ENCODE measurements at regions not wholly inside any gene's neighbourhood (a gene's known extent, or its start where the extent isn't known, plus 50 kb on each side); places are given as distances from the start of the nearest gene placed in this dataset.

DNA sequence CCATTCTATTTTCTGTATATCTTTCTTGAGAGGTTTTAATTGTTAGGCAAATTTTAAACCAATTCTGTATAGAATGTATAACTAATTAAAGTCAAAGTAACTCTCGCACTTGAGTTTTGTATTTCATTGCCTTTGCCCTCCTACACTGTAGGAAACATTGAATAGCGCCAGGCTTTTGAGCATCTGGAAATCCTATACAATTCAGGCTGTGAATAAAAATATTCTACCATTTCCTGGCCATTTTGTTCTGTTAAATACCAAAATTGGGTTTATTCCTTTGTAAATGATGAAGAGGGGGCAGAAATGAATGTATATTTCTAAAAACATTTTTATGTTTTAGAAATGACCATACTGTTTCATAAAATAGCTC is 571.8 kb upstream of the CLINT1 start:
- DNase-seq: no peak
- Histone ChIP-seq H3K9ac (no peak overlapping the region), H3F3A (ENCODE audit: insufficient read depth) (peaks cover 40% of the 10 kb centered on the region), H2AFZ (no peak overlapping the region), H3K27ac (peak overlapping the region; percentile 59; the same call in 1 of the 2 replicates), H3K36me3 (ENCODE audit: low read depth) (no peaks in the 10 kb centered on the region), H3K4me1 (ENCODE audit: insufficient read depth) (peaks cover 44% of the 10 kb centered on the region), H3K4me2 (ENCODE audit: unreplicated experiment) (peak overlapping the region; percentile 15), H3K4me3 (no peak overlapping the region), H4K20me1 (ENCODE audit: insufficient read depth) (no peaks in the 10 kb centered on the region), H3K9me2 (ENCODE audit: insufficient read depth) (no peaks in the 10 kb centered on the region), H3K27me3 (replicated peaks; ENCODE audit: insufficient read depth) (no peaks in the 10 kb centered on the region), H3K79me2 (ENCODE audit: insufficient read depth) (no peaks in the 10 kb centered on the region), H3K9me3 (ENCODE audit: low read depth) (no peaks in the 10 kb centered on the region)
- WGBS, 2 experiments (ENCODE audit: low coverage in 1 of 2, low lambda C conversion rate in 2 of 2, missing lambda C conversion rate in 2 of 2): 98% methylated on average over 2 of the region's 2 CpGs
- in situ Hi-C loops (cut with MboI): no loop called here
- no peak for TF ChIP-seq EZH2 (IDR thresholded peaks at IDR 0.05; ENCODE audit: insufficient read depth, poor library complexity, severe bottlenecking)

DNA sequence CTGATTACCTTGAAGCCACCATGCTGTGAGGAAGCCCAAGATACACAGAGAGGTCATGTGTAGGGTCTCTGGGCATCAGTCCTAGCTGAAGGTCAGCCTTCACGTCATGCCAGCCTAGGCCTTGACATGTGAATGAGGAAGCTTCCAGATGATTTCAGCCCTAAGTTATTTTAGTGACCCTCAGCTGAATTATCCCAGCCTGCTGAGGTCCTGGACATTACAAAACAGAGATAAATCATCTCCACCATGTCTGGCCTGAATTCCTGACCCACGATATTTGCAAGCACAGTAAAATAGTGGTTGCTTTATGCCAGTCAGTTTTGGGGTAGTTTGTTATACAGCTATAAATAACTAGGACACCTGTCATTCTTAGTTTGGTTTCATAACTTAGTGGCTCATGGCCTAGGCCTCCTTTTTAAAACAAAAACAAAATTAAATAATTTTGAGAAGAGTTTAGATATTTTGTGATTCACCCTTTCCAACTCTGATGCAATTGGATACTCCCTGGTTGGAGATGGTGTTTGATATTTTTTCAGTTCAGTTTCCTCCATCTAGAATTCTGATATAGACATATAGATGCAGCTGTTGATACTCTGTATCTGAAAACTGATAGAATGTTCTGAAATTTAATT is 571.3 kb upstream of the CLINT1 start:
- H3K27me3 ChIP-seq (replicated peaks; ENCODE audit: insufficient read depth): no peaks in the 10 kb centered on the region
- no peaks in the 10 kb centered on the region for H3K9me3 ChIP-seq (ENCODE audit: low read depth)
- peaks cover 35% of the 10 kb centered on the region for H3F3A ChIP-seq (ENCODE audit: insufficient read depth)
- TF ChIP-seq EZH2phosphoT487 (IDR thresholded peaks at IDR 0.05; ENCODE audit: insufficient read depth, low read depth) (no peak), EZH2 (IDR thresholded peaks at IDR 0.05; ENCODE audit: insufficient read depth, poor library complexity, severe bottlenecking) (no peak)
- in situ Hi-C loops (cut with MboI): no loop called here
- no peaks in the 10 kb centered on the region for H4K20me1 ChIP-seq (ENCODE audit: insufficient read depth)
- no peaks in the 10 kb centered on the region for H3K36me3 ChIP-seq (ENCODE audit: low read depth)
- no peaks in the 10 kb centered on the region for H3K9me2 ChIP-seq (ENCODE audit: insufficient read depth)
- no peak overlapping the region for H3K4me3 ChIP-seq
- peak; percentile 45 for DNase-seq
- H3K4me1 ChIP-seq (ENCODE audit: insufficient read depth): peaks cover 39% of the 10 kb centered on the region
- H3K9ac ChIP-seq: no peak overlapping the region
- 36 to 43% methylated on average over 2 of the region's 2 CpGs for WGBS, 2 experiments (ENCODE audit: low coverage in 1 of 2, low lambda C conversion rate in 2 of 2, missing lambda C conversion rate in 2 of 2)
- no peak overlapping the region for H3K27ac ChIP-seq
- no peaks in the 10 kb centered on the region for H3K79me2 ChIP-seq (ENCODE audit: insufficient read depth)
- H2AFZ ChIP-seq: no peak overlapping the region
- H3K4me2 ChIP-seq (ENCODE audit: unreplicated experiment): no peak overlapping the region

DNA sequence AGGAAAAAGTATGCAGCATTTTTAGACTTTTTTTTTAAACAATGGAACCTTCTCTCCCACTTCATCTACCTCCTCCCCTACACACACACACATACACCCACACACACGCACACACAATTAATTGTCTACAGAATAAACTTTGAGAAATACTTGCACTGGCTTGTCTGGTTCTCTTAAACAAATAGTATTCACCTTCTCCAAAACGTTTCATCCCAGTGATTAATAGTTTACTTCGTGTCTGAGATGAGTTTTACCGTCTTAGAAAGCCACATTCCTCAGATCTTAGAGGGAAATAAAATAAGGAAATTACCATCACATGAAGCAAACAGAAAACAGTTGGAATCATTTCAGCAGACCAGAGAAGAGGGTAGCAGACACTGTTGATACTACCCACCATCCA is 570.6 kb upstream of the CLINT1 start:
- Histone ChIP-seq H3K9me2 (ENCODE audit: insufficient read depth) (no peaks in the 10 kb centered on the region), H3K4me2 (ENCODE audit: unreplicated experiment) (no peak overlapping the region), H3K9me3 (ENCODE audit: low read depth) (no peaks in the 10 kb centered on the region), H3K4me3 (no peak overlapping the region), H2AFZ (no peak overlapping the region), H3K27me3 (replicated peaks; ENCODE audit: insufficient read depth) (no peaks in the 10 kb centered on the region), H4K20me1 (ENCODE audit: insufficient read depth) (no peaks in the 10 kb centered on the region), H3K36me3 (ENCODE audit: low read depth) (no peaks in the 10 kb centered on the region), H3K4me1 (ENCODE audit: insufficient read depth) (peaks cover 32% of the 10 kb centered on the region), H3F3A (ENCODE audit: insufficient read depth) (peaks cover 28% of the 10 kb centered on the region), H3K79me2 (ENCODE audit: insufficient read depth) (no peaks in the 10 kb centered on the region), H3K27ac (no peak overlapping the region), H3K9ac (no peak overlapping the region)
- in situ Hi-C loops (cut with MboI): no loop called here
- DNase-seq: no peak
- TF ChIP-seq EZH2 (IDR thresholded peaks at IDR 0.05; ENCODE audit: insufficient read depth, poor library complexity, severe bottlenecking): no peak
- WGBS, 2 experiments (ENCODE audit: low coverage in 1 of 2, low lambda C conversion rate in 2 of 2, missing lambda C conversion rate in 2 of 2): 24 to 34% methylated on average over 4 of the region's 4 CpGs

DNA sequence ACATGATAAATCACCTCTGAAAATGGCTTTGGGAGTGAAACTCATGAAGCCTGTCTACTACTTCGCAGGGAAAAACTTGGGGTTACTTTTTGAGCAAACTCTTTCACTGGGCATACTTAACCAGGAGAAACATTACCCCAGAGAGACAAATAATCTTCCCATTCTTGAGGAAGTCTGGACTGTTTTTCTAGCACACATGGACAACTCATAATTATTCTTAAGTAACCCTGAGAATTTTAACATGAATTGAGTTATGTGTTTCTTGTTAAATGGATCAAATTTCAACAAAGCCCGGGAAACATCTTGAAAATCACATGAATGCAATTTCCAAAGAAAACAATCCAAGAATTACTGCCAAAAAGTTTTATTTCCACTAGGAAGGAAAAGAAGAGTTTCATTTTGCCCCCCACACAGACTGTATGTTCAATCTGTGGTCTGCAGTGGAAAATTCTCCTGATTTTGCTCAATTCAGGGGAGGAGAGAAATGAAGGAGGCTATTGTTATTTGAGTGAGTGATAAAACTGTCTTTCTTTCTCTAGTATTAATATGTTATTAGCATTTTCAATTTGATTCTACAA is 564.8 kb upstream of the CLINT1 start:
- no peak overlapping the region for H3K4me2 ChIP-seq (ENCODE audit: unreplicated experiment)
- H3K9me2 ChIP-seq (ENCODE audit: insufficient read depth): no peaks in the 10 kb centered on the region
- no peaks in the 10 kb centered on the region for H3K36me3 ChIP-seq (ENCODE audit: low read depth)
- TF ChIP-seq EZH2phosphoT487 (IDR thresholded peaks at IDR 0.05; ENCODE audit: insufficient read depth, low read depth) (no peak), EZH2 (IDR thresholded peaks at IDR 0.05; ENCODE audit: insufficient read depth, poor library complexity, severe bottlenecking) (no peak)
- no peaks in the 10 kb centered on the region for H3K27me3 ChIP-seq (replicated peaks; ENCODE audit: insufficient read depth)
- H3K79me2 ChIP-seq (ENCODE audit: insufficient read depth): no peaks in the 10 kb centered on the region
- no peak overlapping the region for H2AFZ ChIP-seq
- no peaks in the 10 kb centered on the region for H3K9me3 ChIP-seq (ENCODE audit: low read depth)
- no peaks in the 10 kb centered on the region for H4K20me1 ChIP-seq (ENCODE audit: insufficient read depth)
- in situ Hi-C loops (cut with MboI): no loop called here
- no peaks in the 10 kb centered on the region for H3F3A ChIP-seq (ENCODE audit: insufficient read depth)
- H3K4me1 ChIP-seq (ENCODE audit: insufficient read depth): no peaks in the 10 kb centered on the region; the same call in 1 of the 2 replicates
- no peak overlapping the region for H3K9ac ChIP-seq
- no peak overlapping the region for H3K4me3 ChIP-seq
- WGBS, 2 experiments (ENCODE audit: low coverage in 1 of 2, low lambda C conversion rate in 2 of 2, missing lambda C conversion rate in 2 of 2): 58 to 63% methylated on average over 2 of the region's 2 CpGs
- DNase-seq: no peak
- no peak overlapping the region for H3K27ac ChIP-seq

All from GM23248 (cell line).